ENCODE measurements at regions not wholly inside any gene's neighbourhood (a gene's known extent, or its start where the extent isn't known, plus 50 kb on each side); places are given as distances from the start of the nearest gene placed in this dataset.
"Not testable (repeated sequence)": the region's sequence is repeated elsewhere in the genome, so short reads cannot be mapped to it uniquely, and the experiment has no call there.

GRCh38 chr4:186368281-186368680 is 102.3 kb downstream of the F11 start:
- H3K27me3 ChIP-seq (ENCODE audit: control insufficient read depth in 1 of 2, insufficient read depth in 2 of 2, low read length in 2 of 2): no peaks in the 10 kb centered on the region
- no peaks in the 10 kb centered on the region for H3K36me3 ChIP-seq (ENCODE audit: control insufficient read depth in 1 of 2, insufficient read depth in 2 of 2, low read length in 2 of 2)
- no peak overlapping the region for H3K27ac ChIP-seq (ENCODE audit: low read depth, low read length)
- H3K4me3 ChIP-seq (ENCODE audit: low read depth in 1 of 2, low read length in 2 of 2): no peak overlapping the region
- H3K9me3 ChIP-seq (ENCODE audit: control insufficient read depth in 1 of 2, low read length in 2 of 2): peaks cover 11 to 14% of the 10 kb centered on the region in 2 donors
- H3K9ac ChIP-seq (ENCODE audit: low read depth in 1 of 2, low read length in 2 of 2): no peak overlapping the region
- H3K4me1 ChIP-seq (ENCODE audit: control insufficient read depth in 1 of 2, insufficient read depth in 2 of 2, low read length in 2 of 2): no peaks in the 10 kb centered on the region

GRCh38 chr4:186366326-186366725 is 100.3 kb downstream of the F11 start:
- H3K9me3 ChIP-seq (ENCODE audit: control insufficient read depth in 1 of 2, low read length in 2 of 2): peaks cover 11 to 20% of the 10 kb centered on the region in 2 donors
- H3K27ac ChIP-seq (ENCODE audit: low read depth, low read length): no peak overlapping the region
- H3K27me3 ChIP-seq (ENCODE audit: control insufficient read depth in 1 of 2, insufficient read depth in 2 of 2, low read length in 2 of 2): no peaks in the 10 kb centered on the region
- no peak overlapping the region for H3K9ac ChIP-seq (ENCODE audit: low read depth in 1 of 2, low read length in 2 of 2)
- no peak overlapping the region for H3K4me3 ChIP-seq (ENCODE audit: low read depth in 1 of 2, low read length in 2 of 2)
- no peaks in the 10 kb centered on the region for H3K36me3 ChIP-seq (ENCODE audit: control insufficient read depth in 1 of 2, insufficient read depth in 2 of 2, low read length in 2 of 2)
- H3K4me1 ChIP-seq (ENCODE audit: control insufficient read depth in 1 of 2, insufficient read depth in 2 of 2, low read length in 2 of 2): no peaks in the 10 kb centered on the region

- peaks cover 11 to 20% of the 10 kb centered on the region in 2 donors for H3K9me3 ChIP-seq (ENCODE audit: control insufficient read depth in 1 of 2, low read length in 2 of 2)
- H3K27me3 ChIP-seq (ENCODE audit: control insufficient read depth in 1 of 2, insufficient read depth in 2 of 2, low read length in 2 of 2); H3K4me1 ChIP-seq (ENCODE audit: control insufficient read depth in 1 of 2, insufficient read depth in 2 of 2, low read length in 2 of 2); H3K36me3 ChIP-seq (ENCODE audit: control insufficient read depth in 1 of 2, insufficient read depth in 2 of 2, low read length in 2 of 2); H3K9ac ChIP-seq (ENCODE audit: low read depth in 1 of 2, low read length in 2 of 2); H3K27ac ChIP-seq (ENCODE audit: low read depth, low read length); H3K4me3 ChIP-seq (ENCODE audit: low read depth in 1 of 2, low read length in 2 of 2): not testable (repeated sequence)
Measured at GRCh38 chr4:186363038-186363437, 97.0 kb downstream of the F11 start.

GRCh38 chr4:186360551-186360950 is 94.6 kb downstream of the F11 start:
- Histone ChIP-seq H3K27me3 (ENCODE audit: control insufficient read depth in 1 of 2, insufficient read depth in 2 of 2, low read length in 2 of 2) (no peaks in the 10 kb centered on the region), H3K9me3 (ENCODE audit: control insufficient read depth in 1 of 2, low read length in 2 of 2) (peaks cover 11 to 20% of the 10 kb centered on the region in 2 donors), H3K4me1 (ENCODE audit: control insufficient read depth in 1 of 2, insufficient read depth in 2 of 2, low read length in 2 of 2) (no peaks in the 10 kb centered on the region), H3K9ac (ENCODE audit: low read depth in 1 of 2, low read length in 2 of 2) (no peak overlapping the region), H3K36me3 (ENCODE audit: control insufficient read depth in 1 of 2, insufficient read depth in 2 of 2, low read length in 2 of 2) (no peaks in the 10 kb centered on the region), H3K27ac (ENCODE audit: low read depth, low read length) (no peak overlapping the region), H3K4me3 (ENCODE audit: low read depth in 1 of 2, low read length in 2 of 2) (no peak overlapping the region)

DNA sequence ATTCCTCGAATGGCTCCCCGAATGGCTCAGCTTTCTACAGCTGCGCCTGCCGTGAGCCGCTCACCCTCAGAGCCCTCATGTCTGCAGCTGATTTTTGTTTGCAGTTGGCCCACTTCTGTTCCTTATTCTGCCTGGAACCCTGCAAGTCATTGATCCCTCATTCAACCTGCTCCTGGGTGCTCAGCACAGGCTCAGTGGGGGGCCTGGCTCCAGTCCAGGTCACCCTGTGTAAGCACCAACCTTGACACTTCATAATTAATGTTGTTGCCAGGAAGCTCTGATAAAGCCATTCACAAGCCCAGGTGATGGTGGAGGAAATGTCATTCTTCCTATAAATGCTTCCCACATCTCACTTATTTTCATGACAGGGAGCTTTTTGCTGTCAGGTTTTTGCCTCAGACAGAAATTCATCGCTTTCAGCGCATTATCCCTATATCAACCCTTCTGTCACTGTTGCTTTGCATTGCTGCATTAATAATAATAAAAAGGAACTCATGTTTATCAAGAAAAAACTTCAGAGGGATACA is 85.7 kb downstream of the F11 start:
- no peaks in the 10 kb centered on the region for H3K4me1 ChIP-seq (ENCODE audit: control insufficient read depth in 1 of 2, insufficient read depth in 2 of 2, low read length in 2 of 2)
- no peak overlapping the region for H3K9ac ChIP-seq (ENCODE audit: low read depth in 1 of 2, low read length in 2 of 2)
- H3K27ac ChIP-seq (ENCODE audit: low read depth, low read length): no peak overlapping the region
- no peaks in the 10 kb centered on the region for H3K36me3 ChIP-seq (ENCODE audit: control insufficient read depth in 1 of 2, insufficient read depth in 2 of 2, low read length in 2 of 2)
- H3K27me3 ChIP-seq (ENCODE audit: control insufficient read depth in 1 of 2, insufficient read depth in 2 of 2, low read length in 2 of 2): no peaks in the 10 kb centered on the region
- no peak overlapping the region for H3K4me3 ChIP-seq (ENCODE audit: low read depth in 1 of 2, low read length in 2 of 2)
- no peaks in the 10 kb centered on the region for H3K9me3 ChIP-seq (ENCODE audit: control insufficient read depth in 1 of 2, low read length in 2 of 2)

- Histone ChIP-seq H3K27me3 (ENCODE audit: control insufficient read depth in 1 of 2, insufficient read depth in 2 of 2, low read length in 2 of 2) (no peaks in the 10 kb centered on the region), H3K9ac (ENCODE audit: low read depth in 1 of 2, low read length in 2 of 2) (no peak overlapping the region), H3K36me3 (ENCODE audit: control insufficient read depth in 1 of 2, insufficient read depth in 2 of 2, low read length in 2 of 2) (no peaks in the 10 kb centered on the region), H3K4me3 (ENCODE audit: low read depth in 1 of 2, low read length in 2 of 2) (no peak overlapping the region), H3K9me3 (ENCODE audit: control insufficient read depth in 1 of 2, low read length in 2 of 2) (no peaks in the 10 kb centered on the region), H3K27ac (ENCODE audit: low read depth, low read length) (no peak overlapping the region), H3K4me1 (ENCODE audit: control insufficient read depth in 1 of 2, insufficient read depth in 2 of 2, low read length in 2 of 2) (no peaks in the 10 kb centered on the region)
Measured at GRCh38 chr4:186348433-186348832, 82.4 kb downstream of the F11 start.

DNA sequence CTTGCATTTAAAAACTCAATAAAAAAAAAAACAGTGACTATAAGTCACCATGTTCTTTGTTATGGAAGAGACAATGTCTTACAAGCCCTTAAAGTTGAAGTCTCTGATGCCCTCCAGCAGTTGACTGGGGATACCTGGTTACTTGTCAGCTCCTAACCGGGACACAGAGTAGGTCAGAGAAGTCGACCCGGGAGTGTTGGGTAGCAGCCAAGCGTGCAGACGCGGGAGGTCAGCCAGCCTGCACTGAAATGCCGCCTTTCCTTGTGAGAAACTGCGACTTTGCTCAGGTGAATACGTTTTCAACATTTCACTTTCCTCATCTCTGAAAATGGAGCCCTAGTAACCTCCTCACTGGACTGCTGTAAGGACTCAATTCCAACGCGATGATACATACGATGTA is 81.8 kb downstream of the F11 start:
- H3K4me3 ChIP-seq (ENCODE audit: low read depth in 1 of 2, low read length in 2 of 2): no peak overlapping the region
- no peaks in the 10 kb centered on the region for H3K4me1 ChIP-seq (ENCODE audit: control insufficient read depth in 1 of 2, insufficient read depth in 2 of 2, low read length in 2 of 2)
- H3K9ac ChIP-seq (ENCODE audit: low read depth in 1 of 2, low read length in 2 of 2): no peak overlapping the region
- H3K36me3 ChIP-seq (ENCODE audit: control insufficient read depth in 1 of 2, insufficient read depth in 2 of 2, low read length in 2 of 2): no peaks in the 10 kb centered on the region
- no peak overlapping the region for H3K27ac ChIP-seq (ENCODE audit: low read depth, low read length)
- H3K9me3 ChIP-seq (ENCODE audit: control insufficient read depth in 1 of 2, low read length in 2 of 2): no peaks in the 10 kb centered on the region
- H3K27me3 ChIP-seq (ENCODE audit: control insufficient read depth in 1 of 2, insufficient read depth in 2 of 2, low read length in 2 of 2): no peaks in the 10 kb centered on the region

- H3K4me1 ChIP-seq (ENCODE audit: control insufficient read depth in 1 of 2, insufficient read depth in 2 of 2, low read length in 2 of 2): no peaks in the 10 kb centered on the region
- H3K9ac ChIP-seq (ENCODE audit: low read depth in 1 of 2, low read length in 2 of 2): no peak overlapping the region
- H3K27me3 ChIP-seq (ENCODE audit: control insufficient read depth in 1 of 2, insufficient read depth in 2 of 2, low read length in 2 of 2): no peaks in the 10 kb centered on the region
- H3K9me3 ChIP-seq (ENCODE audit: control insufficient read depth in 1 of 2, low read length in 2 of 2): no peaks in the 10 kb centered on the region
- no peaks in the 10 kb centered on the region for H3K36me3 ChIP-seq (ENCODE audit: control insufficient read depth in 1 of 2, insufficient read depth in 2 of 2, low read length in 2 of 2)
- no peak overlapping the region for H3K4me3 ChIP-seq (ENCODE audit: low read depth in 1 of 2, low read length in 2 of 2)
- no peak overlapping the region for H3K27ac ChIP-seq (ENCODE audit: low read depth, low read length)
Measured at GRCh38 chr4:186345184-186345583, 79.2 kb downstream of the F11 start.

DNA sequence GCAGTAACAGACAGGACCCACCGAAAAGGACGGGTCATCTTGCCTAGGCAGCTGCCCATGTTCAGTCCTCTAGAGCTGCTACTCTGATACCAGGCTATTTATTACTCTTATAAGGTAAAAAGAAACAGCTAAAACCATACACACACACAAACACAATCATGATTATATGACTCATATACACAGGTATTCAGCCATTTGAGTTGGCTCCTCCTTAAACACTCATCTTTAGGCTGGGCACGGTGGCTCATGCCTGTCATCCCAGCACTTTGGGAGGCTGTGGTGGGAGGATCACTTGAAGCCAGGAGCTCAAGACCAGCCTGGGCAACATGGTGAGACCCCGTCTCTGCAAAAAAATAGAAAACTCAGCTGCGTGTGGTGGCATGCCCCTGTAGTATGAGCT is 76.6 kb downstream of the F11 start:
- Histone ChIP-seq H3K27me3 (ENCODE audit: control insufficient read depth in 1 of 2, insufficient read depth in 2 of 2, low read length in 2 of 2) (no peaks in the 10 kb centered on the region), H3K4me1 (ENCODE audit: control insufficient read depth in 1 of 2, insufficient read depth in 2 of 2, low read length in 2 of 2) (no peaks in the 10 kb centered on the region)

GRCh38 chr4:186341655-186342054 is 75.7 kb downstream of the F11 start:
- H3K36me3 ChIP-seq (ENCODE audit: control insufficient read depth in 1 of 2, insufficient read depth in 2 of 2, low read length in 2 of 2): no peaks in the 10 kb centered on the region
- no peak overlapping the region for H3K27ac ChIP-seq (ENCODE audit: low read depth, low read length)
- H3K4me3 ChIP-seq (ENCODE audit: low read depth in 1 of 2, low read length in 2 of 2): no peak overlapping the region
- no peak overlapping the region for H3K9ac ChIP-seq (ENCODE audit: low read depth in 1 of 2, low read length in 2 of 2)
- no peaks in the 10 kb centered on the region for H3K9me3 ChIP-seq (ENCODE audit: control insufficient read depth in 1 of 2, low read length in 2 of 2)
- no peaks in the 10 kb centered on the region for H3K4me1 ChIP-seq (ENCODE audit: control insufficient read depth in 1 of 2, insufficient read depth in 2 of 2, low read length in 2 of 2)
- no peaks in the 10 kb centered on the region for H3K27me3 ChIP-seq (ENCODE audit: control insufficient read depth in 1 of 2, insufficient read depth in 2 of 2, low read length in 2 of 2)

More for the DNA sequence above, 76.6 kb downstream of the F11 start:
- no peaks in the 10 kb centered on the region for H3K36me3 ChIP-seq (ENCODE audit: control insufficient read depth in 1 of 2, insufficient read depth in 2 of 2, low read length in 2 of 2)
- no peak overlapping the region for H3K9ac ChIP-seq (ENCODE audit: low read depth in 1 of 2, low read length in 2 of 2)
- H3K4me3 ChIP-seq (ENCODE audit: low read depth in 1 of 2, low read length in 2 of 2): no peak overlapping the region
- no peak overlapping the region for H3K27ac ChIP-seq (ENCODE audit: low read depth, low read length)
- H3K9me3 ChIP-seq (ENCODE audit: control insufficient read depth in 1 of 2, low read length in 2 of 2): no peaks in the 10 kb centered on the region
